ENCODE measurements at regions not wholly inside any gene's neighbourhood (a gene's known extent, or its start where the extent isn't known, plus 50 kb on each side); places are given as distances from the start of the nearest gene placed in this dataset.

DNA sequence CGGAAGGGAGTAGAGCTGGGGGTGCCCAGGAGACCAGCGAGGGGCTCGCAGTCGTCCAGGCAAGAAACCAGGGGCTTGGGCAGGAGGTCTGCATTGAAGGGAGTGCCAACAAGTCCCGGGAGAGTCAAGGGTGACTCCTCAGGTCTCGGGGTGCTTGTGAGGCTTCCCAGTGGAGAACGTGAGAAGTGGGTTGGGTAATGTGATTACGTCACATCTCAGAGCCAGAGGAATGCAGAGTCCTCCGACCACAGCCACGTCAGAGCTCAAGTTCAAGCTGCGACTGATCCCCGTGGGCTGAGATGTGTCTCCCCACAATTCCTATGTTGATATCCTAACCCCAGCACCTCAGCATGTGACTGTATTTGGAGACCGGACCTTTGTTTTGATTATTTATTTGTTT lies 89.7 kb upstream of the SHANK2 start:
- Histone ChIP-seq H3K9me3 (ENCODE audit: control insufficient read depth, insufficient read depth, low read depth, low read length) (no peaks in the 10 kb centered on the region), H3K4me3 (ENCODE audit: low read depth, low read length) (no peak overlapping the region), H3K27ac (ENCODE audit: extremely low read depth, low read depth, low read length) (no peak overlapping the region), H3K36me3 (ENCODE audit: control insufficient read depth in 2 of 2, insufficient read depth in 1 of 2, low read length in 2 of 2) (no peaks in the 10 kb centered on the region), H3K4me1 (ENCODE audit: control insufficient read depth, insufficient read depth, low read length) (no peaks in the 10 kb centered on the region)
- CTCF ChIA-PET: interaction anchor here (1.7 kb wide), 1 partner anchor 222 kb away, joined by 8 read pairs; no protein-coding TSS in a partner anchor
- POLR2A ChIA-PET: no interaction called here
- no peak for TF ChIP-seq GLIS2 (tag by site-specific recombination; IDR thresholded peaks at IDR 0.05)

DNA sequence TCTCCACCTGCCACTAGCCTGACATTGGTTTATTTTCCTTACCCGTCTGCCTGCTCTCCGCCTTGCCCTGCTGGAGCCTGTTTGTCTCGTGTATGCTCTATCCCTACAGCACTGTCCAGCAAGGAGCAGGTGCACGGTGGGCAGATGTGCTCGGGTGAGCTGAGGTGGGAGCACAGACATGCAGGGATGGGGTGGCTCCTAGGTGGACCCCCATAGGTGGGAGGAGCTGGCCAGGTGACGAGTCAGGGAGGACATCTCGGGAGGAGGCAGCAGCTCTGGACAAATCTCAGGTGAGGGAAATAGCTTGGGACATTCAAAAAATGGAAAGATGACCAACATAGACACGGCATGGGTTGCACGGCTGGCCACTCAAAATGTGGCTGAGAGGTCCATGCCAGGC lies 89.2 kb upstream of the SHANK2 start:
- ChIA-PET POLR2A (no interaction called here), CTCF (interaction anchor here (1.7 kb wide), 1 partner anchor 221 kb away, joined by 8 read pairs; no protein-coding TSS in a partner anchor)
- no peaks in the 10 kb centered on the region for H3K36me3 ChIP-seq (ENCODE audit: control insufficient read depth in 2 of 2, insufficient read depth in 1 of 2, low read length in 2 of 2)
- H3K4me3 ChIP-seq (ENCODE audit: low read depth, low read length): no peak overlapping the region
- H3K27ac ChIP-seq (ENCODE audit: extremely low read depth, low read depth, low read length): no peak overlapping the region
- TF ChIP-seq OVOL3 (tag by site-specific recombination; IDR thresholded peaks at IDR 0.05) (no peak), ZNF777 (tag by site-specific recombination; IDR thresholded peaks at IDR 0.05; ENCODE audit: borderline replicate concordance) (no peak), RBAK (tag by site-specific recombination; IDR thresholded peaks at IDR 0.05) (no peak), ZNF555 (tag by site-specific recombination; conservative IDR thresholded peaks at IDR 0.05) (no peak)
- TF ChIP-seq, protein P1, sequence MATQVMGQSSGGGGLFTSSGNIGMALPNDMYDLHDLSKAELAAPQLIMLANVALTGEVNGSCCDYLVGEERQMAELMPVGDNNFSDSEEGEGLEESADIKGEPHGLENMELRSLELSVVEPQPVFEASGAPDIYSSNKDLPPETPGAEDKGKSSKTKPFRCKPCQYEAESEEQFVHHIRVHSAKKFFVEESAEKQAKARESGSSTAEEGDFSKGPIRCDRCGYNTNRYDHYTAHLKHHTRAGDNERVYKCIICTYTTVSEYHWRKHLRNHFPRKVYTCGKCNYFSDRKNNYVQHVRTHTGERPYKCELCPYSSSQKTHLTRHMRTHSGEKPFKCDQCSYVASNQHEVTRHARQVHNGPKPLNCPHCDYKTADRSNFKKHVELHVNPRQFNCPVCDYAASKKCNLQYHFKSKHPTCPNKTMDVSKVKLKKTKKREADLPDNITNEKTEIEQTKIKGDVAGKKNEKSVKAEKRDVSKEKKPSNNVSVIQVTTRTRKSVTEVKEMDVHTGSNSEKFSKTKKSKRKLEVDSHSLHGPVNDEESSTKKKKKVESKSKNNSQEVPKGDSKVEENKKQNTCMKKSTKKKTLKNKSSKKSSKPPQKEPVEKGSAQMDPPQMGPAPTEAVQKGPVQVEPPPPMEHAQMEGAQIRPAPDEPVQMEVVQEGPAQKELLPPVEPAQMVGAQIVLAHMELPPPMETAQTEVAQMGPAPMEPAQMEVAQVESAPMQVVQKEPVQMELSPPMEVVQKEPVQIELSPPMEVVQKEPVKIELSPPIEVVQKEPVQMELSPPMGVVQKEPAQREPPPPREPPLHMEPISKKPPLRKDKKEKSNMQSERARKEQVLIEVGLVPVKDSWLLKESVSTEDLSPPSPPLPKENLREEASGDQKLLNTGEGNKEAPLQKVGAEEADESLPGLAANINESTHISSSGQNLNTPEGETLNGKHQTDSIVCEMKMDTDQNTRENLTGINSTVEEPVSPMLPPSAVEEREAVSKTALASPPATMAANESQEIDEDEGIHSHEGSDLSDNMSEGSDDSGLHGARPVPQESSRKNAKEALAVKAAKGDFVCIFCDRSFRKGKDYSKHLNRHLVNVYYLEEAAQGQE (tag by site-specific recombination; IDR thresholded peaks at IDR 0.05): no peak
- TF ChIP-seq, protein P2, sequence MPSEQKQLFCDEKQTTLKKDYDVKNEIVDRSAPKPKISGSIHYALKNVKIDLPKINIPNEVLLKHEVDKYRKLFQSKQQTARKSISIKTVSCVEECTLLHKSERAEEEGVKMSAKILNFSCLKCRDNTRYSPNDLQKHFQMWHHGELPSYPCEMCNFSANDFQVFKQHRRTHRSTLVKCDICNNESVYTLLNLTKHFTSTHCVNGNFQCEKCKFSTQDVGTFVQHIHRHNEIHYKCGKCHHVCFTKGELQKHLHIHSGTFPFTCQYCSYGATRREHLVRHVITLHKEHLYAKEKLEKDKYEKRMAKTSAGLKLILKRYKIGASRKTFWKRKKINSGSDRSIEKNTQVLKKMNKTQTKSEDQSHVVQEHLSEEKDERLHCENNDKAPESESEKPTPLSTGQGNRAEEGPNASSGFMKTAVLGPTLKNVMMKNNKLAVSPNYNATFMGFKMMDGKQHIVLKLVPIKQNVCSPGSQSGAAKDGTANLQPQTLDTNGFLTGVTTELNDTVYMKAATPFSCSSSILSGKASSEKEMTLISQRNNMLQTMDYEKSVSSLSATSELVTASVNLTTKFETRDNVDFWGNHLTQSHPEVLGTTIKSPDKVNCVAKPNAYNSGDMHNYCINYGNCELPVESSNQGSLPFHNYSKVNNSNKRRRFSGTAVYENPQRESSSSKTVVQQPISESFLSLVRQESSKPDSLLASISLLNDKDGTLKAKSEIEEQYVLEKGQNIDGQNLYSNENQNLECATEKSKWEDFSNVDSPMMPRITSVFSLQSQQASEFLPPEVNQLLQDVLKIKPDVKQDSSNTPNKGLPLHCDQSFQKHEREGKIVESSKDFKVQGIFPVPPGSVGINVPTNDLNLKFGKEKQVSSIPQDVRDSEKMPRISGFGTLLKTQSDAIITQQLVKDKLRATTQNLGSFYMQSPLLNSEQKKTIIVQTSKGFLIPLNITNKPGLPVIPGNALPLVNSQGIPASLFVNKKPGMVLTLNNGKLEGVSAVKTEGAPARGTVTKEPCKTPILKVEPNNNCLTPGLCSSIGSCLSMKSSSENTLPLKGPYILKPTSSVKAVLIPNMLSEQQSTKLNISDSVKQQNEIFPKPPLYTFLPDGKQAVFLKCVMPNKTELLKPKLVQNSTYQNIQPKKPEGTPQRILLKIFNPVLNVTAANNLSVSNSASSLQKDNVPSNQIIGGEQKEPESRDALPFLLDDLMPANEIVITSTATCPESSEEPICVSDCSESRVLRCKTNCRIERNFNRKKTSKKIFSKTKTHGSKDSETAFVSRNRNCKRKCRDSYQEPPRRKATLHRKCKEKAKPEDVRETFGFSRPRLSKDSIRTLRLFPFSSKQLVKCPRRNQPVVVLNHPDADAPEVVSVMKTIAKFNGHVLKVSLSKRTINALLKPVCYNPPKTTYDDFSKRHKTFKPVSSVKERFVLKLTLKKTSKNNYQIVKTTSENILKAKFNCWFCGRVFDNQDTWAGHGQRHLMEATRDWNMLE (tag by site-specific recombination; conservative IDR thresholded peaks at IDR 0.05; ENCODE audit: low read depth): no peak
- no peaks in the 10 kb centered on the region for H3K4me1 ChIP-seq (ENCODE audit: control insufficient read depth, insufficient read depth, low read length)
- H3K9me3 ChIP-seq (ENCODE audit: control insufficient read depth, insufficient read depth, low read depth, low read length): no peaks in the 10 kb centered on the region

DNA sequence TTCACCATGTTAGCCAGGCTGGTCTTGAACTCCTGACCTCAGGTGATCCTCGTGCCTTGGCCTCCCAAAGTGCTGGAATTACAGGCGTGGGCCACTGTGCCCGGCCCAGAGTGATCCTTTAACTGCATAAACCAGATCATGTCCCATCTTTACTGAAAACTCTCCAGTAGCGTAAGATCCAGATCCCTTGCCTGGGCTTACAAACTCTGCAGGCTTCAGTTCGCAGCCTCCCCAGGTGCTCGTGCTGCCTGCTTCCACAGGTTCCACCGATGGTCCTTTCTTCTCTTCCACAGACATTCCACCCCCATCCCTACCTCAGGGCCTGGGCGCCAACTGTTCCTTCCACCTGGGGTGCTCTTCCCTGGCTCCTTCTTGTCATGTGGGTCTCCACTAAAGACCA lies 88.8 kb upstream of the SHANK2 start:
- Histone ChIP-seq H3K36me3 (ENCODE audit: control insufficient read depth in 2 of 2, insufficient read depth in 1 of 2, low read length in 2 of 2) (no peaks in the 10 kb centered on the region), H3K9me3 (ENCODE audit: control insufficient read depth, insufficient read depth, low read depth, low read length) (no peaks in the 10 kb centered on the region), H3K4me3 (ENCODE audit: low read depth, low read length) (no peak overlapping the region), H3K4me1 (ENCODE audit: control insufficient read depth, insufficient read depth, low read length) (no peaks in the 10 kb centered on the region), H3K27ac (ENCODE audit: extremely low read depth, low read depth, low read length) (no peak overlapping the region)
- ChIA-PET CTCF (interaction anchor here (1.7 kb wide), 1 partner anchor 221 kb away, joined by 8 read pairs; no protein-coding TSS in a partner anchor), POLR2A (no interaction called here)
- TF ChIP-seq, protein P3, sequence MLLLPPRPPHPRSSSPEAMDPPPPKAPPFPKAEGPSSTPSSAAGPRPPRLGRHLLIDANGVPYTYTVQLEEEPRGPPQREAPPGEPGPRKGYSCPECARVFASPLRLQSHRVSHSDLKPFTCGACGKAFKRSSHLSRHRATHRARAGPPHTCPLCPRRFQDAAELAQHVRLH (tag by site-specific recombination; IDR thresholded peaks at IDR 0.05): no peak
- TF ChIP-seq ZNF274 (IDR thresholded peaks at IDR 0.05; ENCODE audit: low read length) (no peak), ZNF274 (tag by site-specific recombination; IDR thresholded peaks at IDR 0.05; ENCODE audit: borderline replicate concordance) (no peak), ZNF776 (tag by site-specific recombination; IDR thresholded peaks at IDR 0.05; ENCODE audit: borderline replicate concordance) (no peak), ZBTB17 (tag by site-specific recombination; IDR thresholded peaks at IDR 0.05) (no peak), ZXDB (tag by site-specific recombination; IDR thresholded peaks at IDR 0.05) (no peak), GLIS1 (tag by site-specific recombination; IDR thresholded peaks at IDR 0.05) (no peak), ZNF174 (tag by site-specific recombination; IDR thresholded peaks at IDR 0.05) (no peak), ZNF596 (tag by site-specific recombination; IDR thresholded peaks at IDR 0.05) (no peak), MEIS1 (CRISPR knock-in tag; IDR thresholded peaks at IDR 0.05; ENCODE audit: borderline replicate concordance) (no peak), SP2 (tag by site-specific recombination; IDR thresholded peaks at IDR 0.05) (no peak), ZNF214 (tag by site-specific recombination; IDR thresholded peaks at IDR 0.05; ENCODE audit: borderline replicate concordance) (no peak), ZNF514 (tag by site-specific recombination; IDR thresholded peaks at IDR 0.05) (no peak)
- TF ChIP-seq, protein P4, sequence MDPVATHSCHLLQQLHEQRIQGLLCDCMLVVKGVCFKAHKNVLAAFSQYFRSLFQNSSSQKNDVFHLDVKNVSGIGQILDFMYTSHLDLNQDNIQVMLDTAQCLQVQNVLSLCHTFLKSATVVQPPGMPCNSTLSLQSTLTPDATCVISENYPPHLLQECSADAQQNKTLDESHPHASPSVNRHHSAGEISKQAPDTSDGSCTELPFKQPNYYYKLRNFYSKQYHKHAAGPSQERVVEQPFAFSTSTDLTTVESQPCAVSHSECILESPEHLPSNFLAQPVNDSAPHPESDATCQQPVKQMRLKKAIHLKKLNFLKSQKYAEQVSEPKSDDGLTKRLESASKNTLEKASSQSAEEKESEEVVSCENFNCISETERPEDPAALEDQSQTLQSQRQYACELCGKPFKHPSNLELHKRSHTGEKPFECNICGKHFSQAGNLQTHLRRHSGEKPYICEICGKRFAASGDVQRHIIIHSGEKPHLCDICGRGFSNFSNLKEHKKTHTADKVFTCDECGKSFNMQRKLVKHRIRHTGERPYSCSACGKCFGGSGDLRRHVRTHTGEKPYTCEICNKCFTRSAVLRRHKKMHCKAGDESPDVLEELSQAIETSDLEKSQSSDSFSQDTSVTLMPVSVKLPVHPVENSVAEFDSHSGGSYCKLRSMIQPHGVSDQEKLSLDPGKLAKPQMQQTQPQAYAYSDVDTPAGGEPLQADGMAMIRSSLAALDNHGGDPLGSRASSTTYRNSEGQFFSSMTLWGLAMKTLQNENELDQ (tag by site-specific recombination; IDR thresholded peaks at IDR 0.05; ENCODE audit: low read depth): no peak
